K562 (cell line): ENCODE measurements at regions not wholly inside any gene's neighbourhood (a gene's known extent, or its start where the extent isn't known, plus 50 kb on each side); places are given as distances from the start of the nearest gene placed in this dataset.
A peak's percentile ranks its signal among the peaks of the same experiment; 100 is the strongest.

Experiments used
- ATAC-seq: fragments of 200-7000 bp; cut with Tn5 transposase; 3 replicates; pipeline ENCODE4 v1.9.1; 2020; ENCODE audit warnings: moderate library complexity
- BruUV-seq: library from RNA; stranded (reverse); fragments of 400-500 nt; replicated peaks from 2 replicates; lab custom pipeline; 2021; lab: Mats Ljungman, UMichigan
- CTCF ChIA-PET: fragments of 300-600 bp; formaldehyde crosslinking; extraction: SDS; loops from one replicate; lab custom pipeline; 2021; ENCODE audit warnings: low intra/inter-chr PET ratio; lab: Yijun Ruan, JAX
- POLR2A ChIA-PET: fragments of 300-600, 350-650 bp; sonication (Branson Sonifier 250); formaldehyde crosslinking; extraction: SDS; loops from one replicate; lab custom pipeline; 2021; ENCODE audit warnings: antibody characterized with exemption, inconsistent platforms; lab: Yijun Ruan, JAX
- DNase-seq, 4 experiments: peaks; one replicate each; pipeline versions ENCODE4 v3.0.0 to v3.0.0-alpha.2; 2011 to 2018; ENCODE audit warnings: low spot score in 3 of 4, mixed read lengths in 3 of 4; ENCODE audit errors: extremely low read depth in 1 of 4
- FAIRE-seq: peaks from 2 replicates; lab custom pipeline; 2011; peaks lifted over from hg19 to GRCh38; lab: Jason Lieb, UNC
- H2AFZ ChIP-seq: 2 replicates; pipeline ENCODE4 v1.6.0; 2011; ENCODE audit warnings: low read depth, low read length, control low read depth, inconsistent platforms
- H3K27ac ChIP-seq: fragments of 200-600 bp; 3 replicates; pipeline ENCODE4 v1.8.0; 2011; ENCODE audit warnings: low read depth, mild to moderate bottlenecking, control low read depth, inconsistent platforms, low read length, moderate library complexity, mixed read lengths; ENCODE audit errors: extremely low read depth
- H3K27me3 ChIP-seq, 2 experiments: fragments of 300-600 bp in 1 of 2; 2 replicates in 1 of 2; 3 replicates in 1 of 2; pipeline versions ENCODE4 v1.6.0 to v1.8.0; 2011; ENCODE audit warnings: inconsistent platforms in 2 of 2, low read length in 2 of 2, mild to moderate bottlenecking in 1 of 2, mixed read lengths in 1 of 2, moderate library complexity in 1 of 2; ENCODE audit not compliant: control insufficient read depth in 2 of 2, insufficient read depth in 2 of 2
- H3K36me3 ChIP-seq: fragments of 300-600 bp; 3 replicates; pipeline ENCODE4 v1.8.0; 2011; ENCODE audit warnings: mild to moderate bottlenecking, low read length, inconsistent platforms; ENCODE audit not compliant: control insufficient read depth, insufficient read depth
- H3K4me1 ChIP-seq, 2 experiments: fragments of 200-600 bp in 1 of 2; replicated peaks in 1 of 2; 2 replicates in 1 of 2; 3 replicates in 1 of 2; pipeline versions ENCODE4 v1.5.1 to v1.8.0; 2011; ENCODE audit warnings: inconsistent platforms in 2 of 2, low read length in 2 of 2, mild to moderate bottlenecking in 1 of 2, mixed read lengths in 1 of 2, moderate library complexity in 1 of 2; ENCODE audit not compliant: control insufficient read depth in 2 of 2, insufficient read depth in 2 of 2
- H3K4me2 ChIP-seq: 2 replicates; pipeline ENCODE4 v1.6.1; 2011; ENCODE audit warnings: low read length, control low read depth, inconsistent platforms, mixed read lengths; ENCODE audit not compliant: insufficient read depth
- H3K4me3 ChIP-seq: fragments of 200-600 bp; sonication (generic), shearing (Covaris generic); 2 replicates; pipeline ENCODE4 v1.5.1; 2016; ENCODE audit warnings: control low read depth, inconsistent platforms
- H3K79me2 ChIP-seq: fragments of 200-600 bp; 3 replicates; pipeline ENCODE4 v1.8.0; 2011; ENCODE audit warnings: low read length, inconsistent platforms; ENCODE audit not compliant: control insufficient read depth, insufficient read depth
- H3K9ac ChIP-seq, 2 experiments: 2 replicates each; pipeline versions ENCODE4 v1.6.0 to v1.6.1; 2011; ENCODE audit warnings: low read depth in 2 of 2, low read length in 2 of 2, control low read depth in 1 of 2, inconsistent platforms in 1 of 2, mild to moderate bottlenecking in 1 of 2, mixed read lengths in 1 of 2; ENCODE audit not compliant: insufficient read depth in 1 of 2
- H3K9me1 ChIP-seq: one replicate; pipeline ENCODE4 v1.6.0; 2011; ENCODE audit warnings: inconsistent platforms, mild to moderate bottlenecking, low read length, moderate library complexity; ENCODE audit not compliant: control insufficient read depth, insufficient read depth
- H3K9me3 ChIP-seq: replicated peaks from 2 replicates; pipeline ENCODE4 v1.5.1; 2011; ENCODE audit warnings: low read depth, low read length, inconsistent platforms; ENCODE audit not compliant: control insufficient read depth, insufficient read depth
- H4K20me1 ChIP-seq: replicated peaks from 2 replicates; pipeline ENCODE4 v1.6.1; 2011; ENCODE audit warnings: low read length, inconsistent platforms, mixed read lengths; ENCODE audit not compliant: control insufficient read depth, insufficient read depth
- CHD4 ChIP-seq: fragments of 200-600 bp; sonication (generic); IDR thresholded peaks from 3 replicates; pipeline ENCODE4 v1.6.1; 2012; ENCODE audit warnings: low read depth, mild to moderate bottlenecking, mixed read lengths, low read length, inconsistent platforms; ENCODE audit not compliant: insufficient read depth, insufficient replicate concordance, poor library complexity, severe bottlenecking
- CREB5 ChIP-seq: fragments of 250-450 bp; sonication (Bioruptor Pico); IDR thresholded peaks from 2 replicates; pipeline ENCODE4 v1.5.0; 2020; ENCODE audit warnings: mild to moderate bottlenecking
- CREBBP ChIP-seq: IDR thresholded peaks from one replicate; pipeline ENCODE4 v1.6.1; 2012; ENCODE audit warnings: low read depth, mild to moderate bottlenecking, control low read depth, inconsistent platforms, low read length
- DIDO1 ChIP-seq: fragments of 450-650 bp; IDR thresholded peaks from 2 replicates; pipeline ENCODE4 v1.6.1; 2016; ENCODE audit warnings: low read depth, missing biosample characterization, missing genetic modification characterization
- E2F1 ChIP-seq: sonication (generic); formaldehyde crosslinking; IDR thresholded peaks from 2 replicates; pipeline ENCODE4 v1.8.1; 2023; ENCODE audit warnings: mild to moderate bottlenecking, missing genetic modification reagents, moderate library complexity
- FUS ChIP-seq: fragments of 200-400 bp; formaldehyde crosslinking; optimal IDR thresholded peaks from 2 replicates; pipeline ENCODE3; 2017; ENCODE audit warnings: low read depth, low read length
- HDGF ChIP-seq: fragments of 450-650 bp; IDR thresholded peaks from 2 replicates; pipeline ENCODE4 v1.6.1; 2016
- KAT8 ChIP-seq: fragments of 450-650 bp; IDR thresholded peaks from 2 replicates; pipeline ENCODE4 v1.6.1; 2016; ENCODE audit warnings: low read depth, mild to moderate bottlenecking
- NKRF ChIP-seq: fragments of 450-650 bp; IDR thresholded peaks from 2 replicates; pipeline ENCODE4 v1.6.1; 2016; ENCODE audit warnings: borderline replicate concordance
- NR4A1 ChIP-seq, 2 experiments: fragments of 250-450 bp in 1 of 2; fragments of 450-650 bp in 1 of 2; sonication (Bioruptor Pico) in 1 of 2; IDR thresholded peaks; 2 replicates each; pipeline versions ENCODE4 v1.4.0 to v1.6.1; 2016 to 2020; ENCODE audit warnings: mild to moderate bottlenecking in 2 of 2, missing compliant biosample characterization in 1 of 2, missing genetic modification characterization in 1 of 2, moderate library complexity in 1 of 2
- PRMT5 ChIP-seq: sonication (generic); formaldehyde crosslinking; IDR thresholded peaks from 2 replicates; pipeline ENCODE4 v1.5.0; 2020; ENCODE audit warnings: missing genetic modification reagents
- PURB ChIP-seq: sonication (generic); formaldehyde crosslinking; IDR thresholded peaks from 2 replicates; pipeline ENCODE4 v1.9.0; 2021; ENCODE audit warnings: low read depth, mild to moderate bottlenecking, missing genetic modification reagents
- TAF7 ChIP-seq: fragments of 450-650 bp; IDR thresholded peaks from 2 replicates; pipeline ENCODE4 v1.6.1; 2016; ENCODE audit warnings: missing genetic modification characterization, missing compliant biosample characterization
- ZFP30 ChIP-seq: fragments of 250-450 bp; sonication (Bioruptor Pico); IDR thresholded peaks from 2 replicates; pipeline ENCODE4 v1.8.0; 2022; ENCODE audit warnings: moderate library complexity, mild to moderate bottlenecking, inconsistent platforms, borderline replicate concordance
- ZKSCAN8 ChIP-seq: fragments of 200-800 bp; sonication (Bioruptor generic); IDR thresholded peaks from 2 replicates; pipeline ENCODE4 v1.6.1; 2016; ENCODE audit warnings: missing genetic modification characterization, missing compliant biosample characterization
- ZNF140 ChIP-seq: fragments of 250-450 bp; sonication (Bioruptor Pico); IDR thresholded peaks from 2 replicates; pipeline ENCODE4 v1.8.0; 2021; ENCODE audit warnings: moderate library complexity, mild to moderate bottlenecking, inconsistent platforms
- ZNF232 ChIP-seq: sonication (generic); formaldehyde crosslinking; IDR thresholded peaks from 2 replicates; pipeline ENCODE4 v1.8.0; 2022; ENCODE audit warnings: mild to moderate bottlenecking, missing genetic modification reagents
- ZNF239 ChIP-seq: fragments of 250-450 bp; sonication (Bioruptor Pico); IDR thresholded peaks from 2 replicates; pipeline ENCODE4 v1.4.0; 2020; ENCODE audit warnings: mild to moderate bottlenecking
- WGBS: fragments of 100-300 bp; shearing (Covaris generic); methylation state at CpG from one replicate; pipeline ENCODE4 v1.1.6; 2016; ENCODE audit warnings: low coverage, mixed read lengths; ENCODE audit not compliant: insufficient coverage; ENCODE audit errors: missing lambda C conversion rate; 5-methylcytosine and 5-hydroxymethylcytosine counted together
- in situ Hi-C: fragments of 300-500 bp; cut with MboI; formaldehyde crosslinking; loops from 4 replicates; pipeline ENCODE4 v1.15.0; 2018; ENCODE audit warnings: inconsistent platforms, mixed read lengths
- intact Hi-C: fragments of 100-400 bp; cut with micrococcal nuclease; formaldehyde crosslinking; loops from 2 replicates; pipeline ENCODE4 v1.14.2; 2022

- POLR2A ChIA-PET = interaction anchor here (0.5 to 0.7 kb wide), 6 partner anchors 11 to 137 kb away, joined by 3 read pairs; no protein-coding TSS in a partner anchor
- in situ Hi-C loops = no loop called here
- intact Hi-C loops = no loop called here
- peak overlapping the region; percentile 49 for H3K4me2 ChIP-seq
- H3K9me1 ChIP-seq = peaks cover 3% of the 10 kb centered on the region
- no peaks in the 10 kb centered on the region for H3K79me2 ChIP-seq
- DNase-seq (peak in 1 of 4 experiments; percentile 28), ATAC-seq (peak; percentile 5), FAIRE-seq (no peak)
- H3K36me3 ChIP-seq = no peaks in the 10 kb centered on the region
- peaks cover 12 to 24% of the 10 kb centered on the region in 2 experiments for H3K27me3 ChIP-seq
- H2AFZ ChIP-seq = peak overlapping the region; percentile 92
- no TSS peak for BruUV-seq
- H4K20me1 ChIP-seq = no peaks in the 10 kb centered on the region
- peak overlapping the region; percentile 48 to 50; a peak in 3 of 4 replicates for H3K9ac ChIP-seq
- CTCF ChIA-PET = no interaction called here
- 60% methylated on average over 14 of the region's 15 CpGs for WGBS
- H3K4me1 ChIP-seq = peaks cover 20% of the 10 kb centered on the region in 2 experiments
- peak overlapping the region; percentile 53; the same call in 2 of the 3 replicates for H3K27ac ChIP-seq
- H3K4me3 ChIP-seq = no peak overlapping the region
- no peaks in the 10 kb centered on the region for H3K9me3 ChIP-seq
- TF ChIP-seq TAF7 (tag) (0 out of 2 replicates have a peak, but pooled peaks have one; percentile 22), ZNF239 (no peak), CREB5 (CRISPR knock-in tag) (no peak), ZNF232 (CRISPR knock-in tag) (no peak), CHD4 (no peak), ZKSCAN8 (CRISPR knock-in tag) (no peak), E2F1 (no peak), DIDO1 (tag) (no peak), PURB (CRISPR knock-in tag) (no peak), PRMT5 (CRISPR knock-in tag) (no peak), KAT8 (no peak), ZNF140 (CRISPR knock-in tag) (no peak), HDGF (0 out of 2 replicates have a peak, but pooled peaks have one; percentile 37), FUS (no peak), CREBBP (no peak), NR4A1 (CRISPR knock-in tag; IDR thresholded peaks at IDR 0.05) (no peak), NR4A1 (tag; IDR thresholded peaks at IDR 0.05) (peak; percentile 14; the same call in 1 of the 2 replicates), NKRF (no peak), ZFP30 (CRISPR knock-in tag) (no peak)
Observed at GRCh38 chr1:22284906-22285548, 142.1 kb upstream of the WNT4 start.
